Skin of body (tissue), 1 donor: ENCODE measurements at regions not wholly inside any gene's neighbourhood (a gene's known extent, or its start where the extent isn't known, plus 50 kb on each side); places are given as distances from the start of the nearest gene placed in this dataset.

Experiments
- DNase-seq: peaks from one replicate; lab custom pipeline; 2025; lab: John Stamatoyannopoulos, UW

GRCh38 chr5:124276166-124276565 is 470.3 kb downstream of the ZNF608 start:
- no peak for DNase-seq

- no peak for DNase-seq
These were observed 471.5 kb downstream of the ZNF608 start for GRCh38 chr5:124274949-124275348.

GRCh38 chr5:124264499-124264898 is 481.9 kb downstream of the ZNF608 start:
- no peak for DNase-seq

GRCh38 chr5:124263680-124264491 is 482.6 kb downstream of the ZNF608 start:
- no peak for DNase-seq

- DNase-seq, result peak; percentile 23
These were observed 483.4 kb downstream of the ZNF608 start for GRCh38 chr5:124262991-124263571.

- peak; percentile 90 for DNase-seq
These were observed 484.0 kb downstream of the ZNF608 start for GRCh38 chr5:124262470-124262869.

GRCh38 chr5:124261848-124262247 is 484.6 kb downstream of the ZNF608 start:
- no peak for DNase-seq

GRCh38 chr5:124260921-124261515 is 485.4 kb downstream of the ZNF608 start:
- no peak for DNase-seq

- DNase-seq, result no peak
These were observed 487.4 kb downstream of the ZNF608 start for GRCh38 chr5:124259017-124259416.

- no peak for DNase-seq
These were observed 489.4 kb downstream of the ZNF608 start for GRCh38 chr5:124257048-124257447.

- peak; percentile 88 for DNase-seq
These were observed 493.1 kb downstream of the ZNF608 start for GRCh38 chr5:124253203-124253810.

GRCh38 chr5:124252747-124253146 is 493.7 kb downstream of the ZNF608 start:
- DNase-seq, result peak; percentile 62

GRCh38 chr5:124252191-124252638 is 494.2 kb downstream of the ZNF608 start:
- peak; percentile 31 for DNase-seq

- DNase-seq, result no peak
These were observed 501.2 kb downstream of the ZNF608 start for GRCh38 chr5:124245276-124245675.

- no peak for DNase-seq
These were observed 505.7 kb downstream of the ZNF608 start for GRCh38 chr5:124240732-124241131.

GRCh38 chr5:124239572-124239971 is 506.9 kb downstream of the ZNF608 start:
- no peak for DNase-seq

- no peak for DNase-seq
These were observed 508.1 kb downstream of the ZNF608 start for GRCh38 chr5:124238350-124238749.

GRCh38 chr5:124237206-124237695 is 509.2 kb downstream of the ZNF608 start:
- no peak for DNase-seq

- DNase-seq, result peak; percentile 21
These were observed 509.9 kb downstream of the ZNF608 start for GRCh38 chr5:124236361-124237205.

- no peak for DNase-seq
These were observed 510.9 kb downstream of the ZNF608 start for GRCh38 chr5:124235576-124235975.
